ENCODE measurements at regions not wholly inside any gene's neighbourhood (a gene's known extent, or its start where the extent isn't known, plus 50 kb on each side); places are given as distances from the start of the nearest gene placed in this dataset.

DNA sequence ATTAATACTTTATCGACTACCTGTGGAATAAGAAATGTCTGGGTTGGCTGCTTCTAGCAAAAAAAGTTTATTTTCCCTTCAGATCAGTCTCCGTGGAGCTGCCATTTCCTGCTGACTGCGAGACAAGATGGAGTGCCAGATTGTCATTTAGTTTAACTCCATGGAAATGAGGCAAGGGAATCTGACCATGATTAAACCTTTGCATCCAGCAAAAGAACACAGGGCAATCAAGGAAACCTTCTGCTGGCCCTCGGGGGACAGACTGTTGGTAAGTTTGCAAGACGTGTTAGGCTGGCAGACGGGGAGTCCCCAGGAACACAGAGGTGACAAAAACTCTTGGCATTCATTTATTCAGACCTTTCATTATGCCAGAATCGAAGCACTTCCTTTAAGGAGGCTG, 52.2 kb upstream of the SPACA1 start:
- no peak for DNase-seq

GRCh38 chr6:87993356-87993755, 54.3 kb upstream of the SPACA1 start:
- no peak for DNase-seq

- no peak for DNase-seq
Observed at GRCh38 chr6:87990871-87991270, 56.8 kb upstream of the SPACA1 start.

- DNase-seq: no peak
Observed at GRCh38 chr6:87982134-87982533, 65.5 kb upstream of the SPACA1 start.

DNA sequence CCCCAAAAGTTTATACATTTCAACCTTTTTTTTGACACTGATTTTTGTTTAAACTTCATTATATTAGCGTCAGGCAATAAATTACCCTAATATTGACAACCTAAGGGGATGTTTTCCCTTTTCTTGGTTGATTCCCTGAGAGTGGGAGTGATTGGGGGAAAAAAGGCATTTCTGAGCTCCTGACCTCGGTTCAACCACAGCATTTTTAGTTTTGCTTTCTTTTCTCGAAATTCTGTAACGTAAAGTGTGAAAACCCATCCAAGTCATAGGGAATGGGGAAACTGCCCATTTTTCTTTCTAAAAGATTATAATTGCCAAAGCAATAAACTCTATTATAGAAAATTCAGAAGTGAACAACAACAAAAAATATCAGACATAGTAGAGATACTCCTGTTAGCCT, 67.9 kb upstream of the SPACA1 start:
- DNase-seq: no peak

DNA sequence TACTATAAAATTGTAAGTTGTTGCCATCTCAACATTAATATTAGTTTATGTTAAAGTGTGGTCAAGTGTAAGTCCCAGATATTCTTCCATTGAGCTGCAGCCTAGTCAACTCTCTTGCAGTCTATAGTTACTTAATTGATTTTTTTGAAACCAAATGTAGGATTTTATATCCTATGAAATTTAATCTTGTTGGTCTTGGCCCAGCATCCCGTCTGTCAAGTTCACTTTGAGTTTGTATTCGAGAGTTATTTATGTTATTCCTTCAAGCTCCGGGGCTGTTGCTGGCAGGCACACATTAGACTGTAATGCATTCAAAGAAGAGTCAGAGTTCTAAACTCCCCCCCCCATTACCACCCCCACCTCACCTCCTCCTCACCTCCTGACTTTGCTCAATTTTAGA, 71.0 kb upstream of the SPACA1 start:
- DNase-seq: no peak

DNA sequence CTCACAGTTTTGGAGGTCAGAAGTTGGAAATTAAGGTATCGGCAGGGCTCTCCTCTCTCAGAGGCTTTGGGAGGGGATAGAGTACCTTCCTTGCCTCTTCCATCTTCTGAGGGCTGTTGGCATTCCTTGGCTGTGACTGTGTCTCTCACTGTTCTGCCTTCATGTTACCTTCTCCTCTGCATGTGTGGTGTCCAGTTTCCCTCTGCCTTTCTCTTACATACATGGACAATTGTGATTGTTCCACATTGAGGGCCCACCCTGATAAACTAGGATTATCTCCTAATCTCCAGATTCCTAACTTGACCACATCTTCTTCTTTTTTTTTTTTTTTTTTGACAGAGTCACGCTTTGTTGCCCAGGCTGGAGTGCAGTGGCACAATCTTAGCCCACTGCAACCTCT, 72.1 kb upstream of the SPACA1 start:
- DNase-seq: no peak

GRCh38 chr6:87972279-87972678, 75.4 kb upstream of the SPACA1 start:
- DNase-seq: no peak

DNA sequence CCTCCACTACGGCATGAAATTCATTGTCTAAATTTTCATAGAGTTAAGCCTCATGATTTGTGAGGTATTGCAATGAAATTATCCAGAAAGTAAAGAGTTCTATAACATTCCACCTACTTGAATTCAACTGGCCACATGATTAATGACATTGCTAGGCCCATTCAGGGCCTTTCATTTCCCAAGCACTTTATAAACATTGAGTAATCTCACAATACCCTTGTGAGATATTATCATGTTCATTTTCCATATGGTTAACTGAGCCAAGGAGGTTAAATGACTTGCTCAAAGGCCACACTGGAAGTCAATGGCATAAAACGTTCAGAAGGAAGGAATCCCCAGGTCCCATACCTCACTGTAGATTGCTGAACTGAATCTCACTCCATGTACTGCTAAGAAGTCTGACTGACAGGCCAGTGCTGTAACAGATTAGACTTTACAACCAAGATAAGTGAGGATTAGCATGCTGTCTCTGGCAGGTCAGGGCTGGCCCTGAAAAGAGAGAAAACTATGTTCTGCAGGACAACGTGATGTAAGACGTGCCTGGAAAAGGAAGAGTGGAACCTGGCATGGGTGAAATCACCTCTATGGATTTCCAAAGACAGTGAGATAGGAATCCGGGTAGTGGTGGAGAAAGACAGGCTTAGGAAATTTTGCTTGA, 75.9 kb upstream of the SPACA1 start:
- DNase-seq: no peak

DNA sequence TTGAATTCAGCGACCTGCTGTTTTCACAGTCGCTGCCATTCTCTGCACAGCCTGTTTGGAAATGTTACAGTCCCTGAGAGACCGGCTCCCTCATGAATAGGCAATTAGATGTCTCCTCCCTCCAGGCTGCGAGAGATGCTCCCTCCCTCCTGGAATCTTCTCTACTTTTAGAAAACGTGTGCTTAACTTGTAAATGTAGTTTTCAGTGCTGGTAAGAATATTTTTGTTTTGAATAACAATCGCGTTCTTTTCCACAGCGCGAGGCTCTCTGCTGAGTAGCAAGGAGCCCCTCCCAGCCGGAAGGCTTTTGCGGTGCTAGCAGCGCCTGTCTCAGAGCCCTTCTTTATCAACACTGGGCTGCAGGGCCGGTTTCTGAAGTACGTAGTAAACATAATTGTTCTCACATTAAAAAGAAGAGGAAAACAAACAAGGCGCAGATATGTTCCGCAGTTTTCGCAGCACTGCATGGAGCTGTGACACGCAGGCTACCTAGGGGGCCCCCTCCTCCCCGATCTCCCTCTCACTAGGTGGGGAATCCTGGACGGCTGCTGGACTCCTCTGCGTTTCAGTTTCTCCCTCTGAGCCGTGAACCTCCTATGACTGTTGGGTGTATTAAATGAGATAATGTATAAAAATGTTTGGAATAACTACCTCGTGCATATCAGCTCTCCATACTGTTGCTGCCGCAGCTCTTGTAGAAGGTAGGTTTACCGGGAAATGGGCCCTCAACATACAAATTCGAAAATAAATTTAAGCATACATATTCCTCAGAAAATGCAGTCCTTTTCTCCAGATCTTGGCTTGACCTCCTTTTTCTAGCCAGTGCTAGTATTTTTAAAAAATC, 79.0 kb upstream of the SPACA1 start:
- no peak for DNase-seq

DNA sequence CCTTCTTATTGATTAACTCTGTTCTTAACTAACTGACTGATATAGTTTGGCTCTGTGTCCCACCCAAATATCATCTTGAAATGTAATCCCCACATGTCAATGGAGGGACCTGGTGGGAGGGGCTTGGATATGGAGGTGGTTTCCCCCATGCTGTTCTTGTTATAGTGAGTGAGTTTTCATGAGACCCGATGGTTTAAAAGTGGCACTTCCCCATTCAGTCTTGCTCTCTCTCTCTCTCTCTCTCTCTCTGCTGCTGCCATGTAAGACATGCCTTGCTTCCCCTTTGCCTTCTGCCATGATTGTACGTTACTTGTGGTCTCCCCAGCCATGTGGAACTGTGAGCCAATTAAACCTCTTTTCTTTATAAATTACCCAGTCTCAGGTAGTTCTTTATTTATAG, 81.8 kb upstream of the SPACA1 start:
- no peak for DNase-seq

DNA sequence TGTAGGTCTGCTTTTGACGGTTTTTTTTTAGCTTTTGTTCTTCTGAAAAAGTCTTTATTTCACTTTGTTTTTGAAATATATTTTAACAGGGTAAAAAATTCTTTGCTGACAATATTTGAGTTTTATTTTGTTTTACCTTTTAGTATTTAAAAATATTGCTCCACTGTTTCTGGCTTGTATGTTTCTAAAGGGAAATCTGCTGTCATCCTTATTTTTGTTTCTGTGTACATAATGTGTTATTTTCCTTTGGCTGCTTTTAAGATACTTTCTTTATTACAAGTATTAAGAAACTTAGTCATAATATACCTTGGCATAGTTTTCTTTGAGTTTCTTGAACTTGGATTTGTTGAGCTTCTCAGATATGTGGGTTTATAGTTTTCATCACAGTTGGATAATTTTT, 88.6 kb upstream of the SPACA1 start:
- DNase-seq: no peak

GRCh38 chr6:87951751-87952150, 95.9 kb upstream of the SPACA1 start:
- no peak for DNase-seq

GRCh38 chr6:87950614-87951013, 97.0 kb upstream of the SPACA1 start:
- no peak for DNase-seq

DNA sequence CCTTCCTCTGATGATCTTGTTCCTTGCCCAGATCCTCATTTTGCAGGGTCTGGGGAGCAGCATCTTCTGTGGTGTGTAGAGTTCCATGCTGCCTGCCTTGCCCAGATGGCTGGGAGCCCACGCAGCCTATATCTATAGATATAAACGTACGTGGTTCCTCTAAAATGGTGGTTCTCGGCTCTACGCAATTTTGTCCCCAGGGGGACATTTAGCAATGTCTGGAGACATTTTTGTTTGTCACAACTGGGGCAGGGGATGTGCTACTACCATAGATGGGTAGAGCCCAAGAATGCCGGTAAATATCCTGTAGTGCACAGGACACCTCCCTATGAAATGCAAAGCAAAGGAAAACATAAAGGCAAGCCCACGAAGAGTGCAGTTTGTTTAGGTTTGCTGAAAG, 98.4 kb upstream of the SPACA1 start:
- DNase-seq: no peak

DNA sequence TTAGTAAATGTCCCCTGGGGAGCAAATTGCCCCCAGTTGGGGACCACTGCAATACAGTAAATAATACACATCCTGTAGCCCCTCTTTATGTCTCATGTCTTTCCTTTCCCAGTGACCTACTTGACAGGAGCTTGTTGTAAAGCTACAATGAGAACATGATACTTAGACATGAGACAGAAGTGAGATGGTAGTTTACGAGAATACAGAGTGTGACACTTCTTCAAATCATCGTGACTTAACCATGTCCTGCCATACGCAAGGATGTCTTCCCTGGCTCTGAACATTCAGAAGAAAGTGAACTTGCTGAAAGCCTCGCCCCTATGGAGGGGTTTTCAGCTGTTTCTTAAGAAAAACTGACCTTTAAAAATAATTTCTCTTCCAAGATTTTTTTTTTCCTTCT, 101.0 kb upstream of the SPACA1 start:
- no peak for DNase-seq

GRCh38 chr6:87945966-87946365, 101.7 kb upstream of the SPACA1 start:
- no peak for DNase-seq

GRCh38 chr6:87945181-87945580, 102.5 kb upstream of the SPACA1 start:
- no peak for DNase-seq

DNA sequence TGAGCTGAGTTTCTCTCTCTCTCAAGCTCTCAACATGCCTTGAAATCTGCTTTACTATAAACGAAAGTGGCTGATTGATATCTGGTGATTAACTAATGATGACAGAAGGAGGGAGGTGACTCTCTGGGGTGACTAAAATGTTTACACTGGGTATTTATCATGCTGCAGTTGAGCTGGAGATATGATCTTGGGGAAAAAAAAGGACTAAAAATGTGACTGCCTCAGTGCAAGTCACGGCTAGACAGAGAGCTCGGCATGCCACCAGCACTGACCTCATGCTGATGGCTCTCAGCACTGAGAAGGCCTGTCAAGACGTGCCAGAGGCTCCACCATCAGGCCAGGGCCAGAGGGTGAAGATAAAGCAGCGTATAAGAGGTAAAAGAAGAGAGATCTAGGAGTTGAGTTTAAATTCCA, 103.1 kb upstream of the SPACA1 start:
- DNase-seq: no peak

- DNase-seq: no peak
Observed at GRCh38 chr6:87943191-87943590, 104.5 kb upstream of the SPACA1 start.

DNA sequence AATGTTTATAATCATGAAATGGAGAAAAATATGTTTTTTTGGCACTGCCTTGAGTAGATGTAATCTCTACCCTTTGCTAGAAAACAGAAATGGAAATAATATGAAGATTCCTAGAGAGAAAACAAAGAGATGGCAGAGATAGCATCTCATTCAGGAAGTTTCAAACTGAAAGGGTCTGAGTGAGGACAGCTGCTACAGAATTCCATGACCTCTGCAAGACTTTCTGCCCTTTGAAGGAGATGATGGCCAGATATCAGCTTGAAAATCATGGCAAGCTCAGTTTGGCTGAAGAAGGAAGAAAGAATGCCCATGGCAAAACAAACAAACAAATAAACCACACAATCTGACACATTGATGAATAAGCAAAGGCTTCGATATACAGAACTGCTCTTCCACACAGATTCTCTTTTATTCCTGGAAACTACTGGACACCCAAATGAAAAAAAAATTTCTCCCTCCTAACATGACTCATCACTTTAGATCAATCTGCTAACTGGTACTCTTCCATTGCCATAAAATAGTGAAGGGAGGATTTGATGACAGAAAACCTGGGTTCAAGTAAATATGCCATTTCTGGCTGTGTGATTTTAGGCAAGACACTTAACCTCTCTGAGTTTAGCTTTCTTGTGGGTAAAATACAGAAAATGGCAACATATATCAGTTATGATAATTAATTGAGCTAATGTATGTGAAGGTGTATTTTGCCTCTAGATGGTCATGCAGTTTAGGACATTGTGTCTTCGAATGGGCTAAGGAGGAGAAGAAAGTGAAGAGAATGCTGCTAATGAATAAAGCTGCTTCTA, 105.9 kb upstream of the SPACA1 start:
- DNase-seq: no peak

- DNase-seq: no peak
Observed at GRCh38 chr6:87939776-87940175, 107.9 kb upstream of the SPACA1 start.

- DNase-seq: no peak
Observed at GRCh38 chr6:87938287-87938686, 109.4 kb upstream of the SPACA1 start.

GRCh38 chr6:87936065-87936464, 111.6 kb upstream of the SPACA1 start:
- DNase-seq: no peak
